Dedifferentiated amniotic fluid mesenchymal stem cell (primary cell): ENCODE measurements at regions not wholly inside any gene's neighbourhood (a gene's known extent, or its start where the extent isn't known, plus 50 kb on each side); places are given as distances from the start of the nearest gene placed in this dataset.

Source experiments
- DNase-seq: peaks from one replicate; pipeline ENCODE4 v3.0.0-alpha.2; 2016; ENCODE audit errors: extremely low spot score

DNA sequence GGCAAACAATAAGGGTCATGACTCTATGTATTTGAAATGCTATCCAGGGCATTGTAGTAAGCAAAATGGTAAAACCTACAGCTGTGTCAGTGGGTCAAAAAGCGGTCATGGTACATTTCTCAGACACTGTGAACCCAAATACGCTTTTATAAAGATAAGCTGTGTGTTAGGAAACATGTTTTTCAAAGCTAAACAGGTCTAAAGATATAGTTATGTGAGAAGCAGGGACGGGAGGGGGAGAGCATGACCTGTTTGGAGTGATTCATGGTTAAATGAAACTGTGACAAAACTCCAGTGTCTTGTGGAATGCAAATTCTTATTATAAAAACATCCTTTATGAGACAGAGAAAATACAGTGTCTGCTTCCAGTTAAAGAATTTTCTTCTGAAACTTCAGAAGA, 205.4 kb upstream of the BMP2 start:
- DNase-seq = peak; percentile 42

DNA sequence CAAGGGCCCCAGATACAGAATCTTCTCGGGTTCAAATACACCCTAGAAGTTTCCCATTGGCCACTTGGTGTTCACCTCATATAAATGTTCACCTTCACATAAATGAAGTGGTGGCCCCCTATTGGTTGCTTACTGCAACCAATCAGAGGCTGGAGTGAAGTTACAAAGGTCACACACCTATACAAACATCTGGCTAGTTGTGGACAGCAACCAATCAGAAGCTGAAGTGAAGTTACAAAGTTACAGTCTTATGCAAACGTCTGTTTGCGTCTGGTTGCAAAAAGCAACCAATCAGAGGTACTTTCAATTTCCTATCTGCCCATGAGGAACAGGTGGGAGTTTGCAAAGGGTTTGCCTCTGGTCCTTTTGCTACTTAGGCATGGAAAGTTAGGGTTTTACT, 206.5 kb upstream of the BMP2 start:
- no peak for DNase-seq

DNA sequence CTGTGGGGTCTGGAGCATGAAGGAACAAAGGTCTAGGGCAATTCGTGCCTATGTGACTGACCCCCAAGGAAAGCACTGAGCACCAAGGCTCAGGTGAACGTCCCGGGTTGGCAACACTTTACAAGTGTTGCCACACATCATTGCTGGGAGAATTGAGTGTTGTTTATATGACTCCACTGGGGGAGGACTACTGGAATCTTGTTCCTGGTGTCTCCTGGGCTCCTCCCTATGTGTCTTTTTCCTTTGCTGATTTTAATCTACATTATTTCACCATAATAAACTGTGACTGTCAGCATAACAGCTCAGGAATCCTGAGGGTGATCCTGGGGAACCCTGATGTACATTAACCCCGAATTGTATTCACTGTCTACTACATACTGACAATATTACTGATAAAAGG, 207.7 kb upstream of the BMP2 start:
- DNase-seq = no peak

DNA sequence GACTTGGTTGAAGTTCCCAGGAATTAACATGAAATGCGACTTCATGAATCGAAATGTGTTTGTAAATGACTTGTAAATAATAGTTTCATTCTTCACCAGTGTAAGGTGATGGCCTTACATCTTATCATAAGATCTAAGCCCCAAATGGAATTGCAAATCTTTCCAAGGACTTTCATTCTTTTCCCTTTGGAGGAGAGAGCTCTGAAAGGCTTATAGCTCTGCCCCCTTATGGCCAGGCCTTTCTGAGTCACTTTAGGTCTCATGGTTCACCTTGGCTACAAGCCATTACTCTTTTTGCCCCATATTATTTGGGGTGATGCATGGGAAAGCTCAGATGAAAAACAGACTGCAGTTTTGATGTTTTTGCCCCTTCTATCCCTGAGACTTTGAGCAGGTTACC, 209.1 kb upstream of the BMP2 start:
- no peak for DNase-seq

DNA sequence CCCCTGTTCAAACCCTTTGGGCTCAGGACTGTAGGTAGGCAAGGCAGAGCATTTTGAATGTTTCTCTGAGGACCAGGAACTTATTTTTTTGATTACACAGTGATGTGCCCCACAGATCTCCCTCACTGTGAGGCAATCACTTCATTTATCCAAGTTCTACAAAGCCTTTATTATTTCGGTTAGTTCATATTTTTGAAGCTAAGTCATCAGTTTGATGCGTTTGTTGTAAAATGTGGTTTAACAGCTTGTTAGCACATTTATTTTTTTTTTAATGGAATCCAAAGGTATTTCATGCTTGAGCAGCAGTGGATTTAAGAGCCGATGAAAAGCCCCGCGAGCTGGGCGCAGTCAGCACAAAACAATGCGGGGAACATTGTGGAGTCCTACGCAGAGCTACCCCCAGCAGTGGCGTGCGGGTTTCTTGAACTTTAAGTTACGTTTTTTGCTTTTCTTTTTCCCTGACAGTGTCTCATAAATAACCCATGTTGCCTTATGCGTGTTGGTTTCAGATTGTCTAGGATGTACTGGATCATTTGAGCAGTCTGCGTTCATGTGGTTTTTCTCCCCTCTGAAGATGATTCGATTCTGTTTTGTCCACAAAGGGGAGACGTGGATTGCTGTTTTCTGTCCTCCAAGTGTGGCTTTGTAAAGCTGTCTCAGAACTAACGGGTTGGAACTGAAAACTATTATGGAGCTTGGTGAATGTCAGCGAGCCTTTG, 233.6 kb upstream of the BMP2 start:
- peak; percentile 52 for DNase-seq

DNA sequence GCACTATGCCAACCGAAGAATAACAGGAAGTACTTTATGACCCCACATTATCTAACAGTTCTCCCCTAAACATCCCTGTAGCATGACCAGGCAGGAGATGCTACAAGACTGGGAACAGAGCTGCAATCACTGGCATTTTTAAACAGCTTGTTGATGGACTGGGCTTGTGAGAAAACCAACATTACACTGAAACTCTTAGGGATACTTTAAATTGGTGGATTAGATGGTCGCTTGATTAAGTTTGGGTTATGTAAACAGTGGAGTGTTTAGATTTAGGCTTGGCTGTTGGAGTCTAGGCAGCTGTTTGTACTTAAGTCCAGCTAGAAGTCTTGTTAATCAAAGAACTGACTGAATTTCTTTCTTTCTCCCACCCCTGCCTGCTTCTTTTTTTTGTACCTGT, 234.1 kb upstream of the BMP2 start:
- DNase-seq = no peak

DNA sequence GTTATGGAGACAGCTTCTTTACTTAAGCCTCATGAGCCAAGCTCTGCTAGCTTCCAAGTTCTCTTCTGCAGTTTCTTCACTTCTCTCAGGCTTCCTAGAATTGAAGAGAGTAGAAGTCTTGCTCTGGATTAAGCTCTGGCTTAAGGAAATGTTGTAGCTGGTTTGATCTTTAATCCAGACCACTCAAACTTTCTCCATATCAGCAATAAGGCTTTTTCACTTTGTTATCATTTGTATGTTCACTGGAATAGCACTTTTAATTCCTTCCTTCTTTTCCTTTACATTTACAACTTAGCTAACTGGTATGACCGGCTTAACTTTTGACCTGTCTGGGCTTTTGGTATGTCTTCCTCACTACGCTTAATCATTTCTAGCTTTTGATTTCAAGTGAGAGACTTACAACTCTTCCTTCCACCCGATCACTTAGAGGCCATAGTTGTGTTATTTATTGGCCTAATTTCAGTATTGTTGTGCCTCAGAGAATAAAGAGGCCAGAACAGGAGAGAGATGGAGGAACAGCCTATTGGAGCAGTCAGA, 236.6 kb upstream of the BMP2 start:
- DNase-seq = no peak

DNA sequence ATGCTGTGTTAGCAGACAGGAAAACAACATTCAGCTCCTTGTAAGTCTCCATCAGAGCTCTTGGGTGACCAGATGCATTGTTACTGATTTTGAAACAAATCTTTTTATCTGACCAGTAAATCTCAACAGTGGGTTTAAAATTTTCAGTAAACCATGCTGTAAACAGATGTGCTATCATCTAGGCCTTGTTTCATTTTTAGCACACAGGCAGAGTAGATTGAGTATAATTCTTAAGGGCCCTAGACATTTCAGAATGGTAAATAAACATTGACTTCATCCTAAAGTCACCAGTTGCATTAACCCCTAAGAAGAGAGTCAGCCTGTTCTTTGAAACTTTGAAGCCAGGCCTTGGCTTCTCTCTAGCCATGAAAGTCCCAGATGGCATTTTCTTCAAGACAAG, 237.2 kb upstream of the BMP2 start:
- DNase-seq = no peak

DNA sequence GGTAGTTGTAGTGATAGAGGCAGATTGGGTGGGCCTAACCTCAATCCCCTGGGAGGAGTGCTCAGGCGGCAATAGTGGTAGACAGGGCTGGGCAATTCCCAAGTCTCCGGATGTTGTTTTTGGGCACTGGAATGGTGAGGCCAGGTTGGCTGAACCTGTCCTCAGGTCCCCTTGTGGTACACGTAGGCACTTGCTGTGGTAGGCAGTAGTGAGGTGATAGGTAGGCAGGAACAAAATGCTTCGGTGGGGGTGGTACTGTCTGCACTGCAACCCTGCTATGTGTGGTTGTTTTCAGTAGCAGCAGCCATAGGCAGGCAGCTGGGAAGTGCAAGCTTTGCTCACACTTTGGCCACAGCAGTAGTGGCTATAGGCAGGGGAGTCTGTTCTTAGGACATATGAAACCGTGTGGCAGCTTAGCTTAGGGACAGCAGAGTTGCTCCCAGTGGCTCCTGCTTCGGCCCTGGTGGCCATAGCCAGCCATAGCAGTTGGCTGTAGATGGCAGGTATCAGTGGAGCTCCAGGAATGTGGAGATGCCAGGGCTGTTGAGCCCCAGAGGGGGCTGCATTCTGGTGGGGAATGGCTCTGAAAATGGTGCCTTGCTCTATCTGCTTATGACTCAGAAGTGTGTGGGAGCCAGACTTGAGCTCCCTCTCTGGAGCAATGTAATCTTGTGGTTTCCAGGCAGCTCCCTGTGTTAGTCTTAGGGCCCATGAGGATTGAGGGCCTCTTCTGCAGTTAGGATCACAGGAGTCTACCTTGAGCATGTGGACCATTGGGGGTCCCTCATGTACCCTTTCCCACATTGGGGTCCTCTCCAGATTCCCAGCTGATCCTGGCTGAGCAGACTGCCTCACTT, 241.8 kb upstream of the BMP2 start:
- no peak for DNase-seq

DNA sequence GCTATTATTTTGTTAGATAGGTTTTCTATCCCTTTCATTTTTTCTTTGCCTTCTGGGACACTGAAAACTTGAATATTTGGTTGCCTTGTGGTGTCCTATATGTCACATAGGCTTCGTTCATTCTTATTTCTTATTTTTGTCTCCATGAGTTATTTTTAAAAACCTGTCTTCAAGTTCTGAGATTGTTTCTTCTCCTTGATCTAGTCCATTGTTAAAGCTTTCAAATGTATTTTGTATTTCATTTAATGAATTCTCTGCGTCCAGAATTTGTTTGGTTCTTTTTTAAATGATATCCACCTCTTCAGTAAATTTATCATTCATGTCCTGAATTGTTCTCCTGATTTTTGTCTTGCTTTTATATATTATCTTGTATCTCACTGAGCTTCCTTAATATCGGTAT, 243.2 kb upstream of the BMP2 start:
- DNase-seq = no peak

DNA sequence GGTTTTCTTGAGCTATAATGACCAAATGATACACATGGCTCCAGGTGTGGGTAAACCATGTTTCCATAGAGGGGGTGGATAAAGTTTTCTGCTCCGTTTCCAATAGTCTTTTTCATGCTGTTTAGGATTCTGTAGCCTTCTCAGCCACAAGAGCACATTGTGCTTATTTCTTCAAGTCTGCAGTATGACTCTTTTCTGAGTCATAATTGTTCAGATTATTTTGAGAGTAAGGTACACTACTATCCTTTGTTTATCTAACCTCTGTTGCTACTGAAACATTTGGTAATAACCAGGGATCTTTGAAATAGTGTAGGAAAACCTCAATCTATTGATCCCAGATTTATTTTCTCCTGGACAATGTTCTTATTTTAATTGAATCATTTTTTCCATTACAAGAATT, 247.9 kb upstream of the BMP2 start:
- DNase-seq = no peak

DNA sequence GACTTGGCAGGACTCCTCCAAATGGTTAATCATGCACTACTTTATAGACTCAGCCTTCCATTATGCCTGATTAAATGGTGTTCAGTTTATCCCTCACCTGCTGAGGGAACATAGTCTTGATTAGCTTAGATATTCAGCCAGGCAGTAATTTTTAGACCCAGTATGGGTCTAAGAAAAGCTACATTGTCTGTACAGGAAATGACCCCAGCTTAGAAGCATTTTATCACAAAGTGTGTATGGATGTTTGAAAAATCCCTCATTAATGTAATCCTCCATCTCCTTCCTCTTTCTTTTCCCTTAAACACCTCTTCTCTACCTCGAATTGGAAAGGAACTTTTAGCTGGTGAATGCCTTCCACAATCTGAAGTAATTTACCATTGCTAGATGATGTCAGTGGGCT, 252.2 kb upstream of the BMP2 start:
- no peak for DNase-seq

DNA sequence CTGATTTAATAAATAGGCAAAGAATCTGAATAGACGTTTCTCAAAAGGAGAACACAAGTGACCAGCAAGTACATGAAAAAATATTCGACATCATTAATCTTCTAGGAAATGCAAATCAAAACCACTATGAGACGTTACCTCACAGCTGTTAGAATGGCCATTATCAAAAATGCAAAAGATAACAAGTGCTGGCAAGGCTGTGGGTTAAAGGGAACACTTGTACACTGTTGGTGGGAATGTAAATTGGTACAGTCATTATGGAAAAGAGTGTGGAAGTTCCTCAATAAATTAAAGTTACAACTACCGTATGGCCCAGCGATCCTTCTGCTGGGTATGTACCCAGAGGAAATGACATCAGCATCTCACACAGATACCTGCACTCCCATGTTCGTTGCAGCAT, 253.9 kb upstream of the BMP2 start:
- DNase-seq = no peak

DNA sequence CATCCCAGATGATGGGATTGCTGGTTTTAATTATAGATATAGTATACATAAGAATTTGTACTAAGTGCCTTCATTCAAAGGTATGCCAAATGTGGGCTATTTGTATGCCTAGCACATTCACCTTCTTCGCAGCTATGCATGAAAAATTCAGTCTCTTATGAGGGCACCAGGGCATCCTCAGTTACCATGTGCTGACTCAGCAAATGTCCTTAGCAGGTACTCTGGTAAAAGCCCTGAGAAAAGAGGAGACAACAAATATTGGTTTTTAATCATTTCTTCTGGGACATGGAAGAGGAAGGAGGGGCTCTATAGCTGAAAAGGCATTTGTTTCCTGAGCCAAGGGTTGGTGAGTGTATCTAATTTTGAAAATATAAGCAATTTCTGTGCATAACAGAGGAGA, 258.1 kb upstream of the BMP2 start:
- DNase-seq = no peak

DNA sequence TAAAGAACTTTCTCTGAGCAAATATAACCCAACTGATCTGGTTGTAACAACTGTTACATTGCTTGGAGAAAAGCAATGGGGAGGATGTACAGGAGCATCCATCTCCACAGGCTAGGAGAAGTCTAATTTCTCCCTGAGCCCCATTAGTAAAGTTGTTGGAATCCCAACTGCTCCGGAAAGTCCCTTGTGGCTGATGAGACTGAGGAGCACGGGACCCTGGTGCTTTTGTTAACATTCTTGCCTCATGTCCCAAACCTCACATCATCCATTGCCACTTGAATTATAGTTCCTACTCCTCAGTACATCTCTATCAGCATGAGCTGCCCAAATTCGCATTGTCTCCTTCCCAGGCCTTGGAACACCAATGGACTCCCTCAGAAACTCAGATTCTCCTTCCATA, 260.6 kb upstream of the BMP2 start:
- DNase-seq = no peak

DNA sequence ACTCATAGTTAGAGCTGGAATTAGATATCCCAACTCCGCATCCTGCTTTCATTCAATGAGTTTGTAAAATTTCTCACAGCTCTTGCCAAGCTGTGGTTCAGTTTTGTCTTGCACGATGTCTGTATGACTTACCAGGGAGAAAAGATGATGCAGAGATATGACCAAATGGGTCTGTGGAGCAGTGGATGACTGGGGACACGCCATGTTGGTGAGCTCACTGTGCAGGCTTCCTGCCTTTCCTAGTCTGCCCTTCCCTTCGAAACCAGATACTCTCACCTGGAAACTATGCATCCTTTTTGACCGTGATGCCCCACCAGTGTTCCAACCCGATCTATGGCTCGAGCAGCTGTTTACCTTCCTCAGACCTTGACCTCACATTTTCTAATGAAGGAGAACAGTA, 262.7 kb upstream of the BMP2 start:
- DNase-seq = no peak

DNA sequence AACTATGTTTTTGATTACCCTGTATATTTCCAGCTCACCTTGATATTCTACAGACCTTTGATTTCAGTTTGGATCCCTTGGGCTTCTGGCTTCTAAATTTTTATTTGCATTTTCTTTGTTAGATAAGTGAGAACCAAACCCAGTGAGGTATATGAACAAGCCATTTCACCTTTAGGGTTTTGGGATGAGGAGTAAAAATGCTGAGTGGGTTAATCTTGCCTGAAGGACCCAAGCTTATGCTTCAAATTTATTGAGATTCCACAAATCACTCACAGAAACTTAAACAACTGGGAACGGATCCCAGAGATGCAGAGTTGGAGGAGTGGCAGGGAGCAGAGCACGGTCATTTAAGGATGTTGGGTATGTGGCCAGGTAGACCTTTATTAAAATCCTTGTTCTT, 263.3 kb upstream of the BMP2 start:
- DNase-seq = no peak

DNA sequence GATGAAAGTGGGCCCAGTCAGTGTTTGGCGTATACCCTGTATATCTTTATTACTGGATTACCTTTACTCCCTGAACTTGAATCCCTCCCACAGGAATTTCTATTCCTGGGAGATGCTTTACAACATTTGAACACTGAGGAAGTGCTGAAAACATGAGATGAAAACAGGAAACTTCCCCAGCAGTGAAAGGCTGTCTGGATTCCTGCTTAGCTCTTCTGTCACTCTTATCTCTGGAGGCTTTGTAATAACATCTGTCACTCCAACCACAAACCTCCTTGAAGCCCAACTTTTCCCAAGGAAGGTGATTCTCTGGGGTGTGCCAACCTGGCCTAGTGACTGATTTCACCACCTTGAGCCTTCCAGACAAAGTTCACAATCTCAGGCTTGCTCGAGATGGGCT, 264.5 kb upstream of the BMP2 start:
- DNase-seq = no peak

DNA sequence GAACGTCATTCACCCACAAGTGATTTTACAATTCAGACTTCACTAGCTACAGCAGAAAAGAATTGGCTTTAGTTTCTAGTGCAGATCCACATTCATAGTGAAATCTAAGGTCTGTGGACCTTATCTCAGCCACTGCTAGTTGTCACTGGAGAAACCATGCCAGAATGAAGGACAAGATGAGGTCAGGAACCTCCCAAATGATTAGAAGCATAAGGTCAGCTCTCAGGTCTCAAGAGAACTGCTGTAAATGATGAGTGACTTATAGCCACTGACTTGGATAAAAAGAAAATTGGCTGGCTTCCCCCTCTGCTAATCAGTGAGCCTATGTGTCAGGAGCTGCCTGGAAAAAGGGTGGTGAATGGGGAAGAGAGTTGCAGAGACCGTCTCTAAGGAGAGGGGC, 265.3 kb upstream of the BMP2 start:
- no peak for DNase-seq

DNA sequence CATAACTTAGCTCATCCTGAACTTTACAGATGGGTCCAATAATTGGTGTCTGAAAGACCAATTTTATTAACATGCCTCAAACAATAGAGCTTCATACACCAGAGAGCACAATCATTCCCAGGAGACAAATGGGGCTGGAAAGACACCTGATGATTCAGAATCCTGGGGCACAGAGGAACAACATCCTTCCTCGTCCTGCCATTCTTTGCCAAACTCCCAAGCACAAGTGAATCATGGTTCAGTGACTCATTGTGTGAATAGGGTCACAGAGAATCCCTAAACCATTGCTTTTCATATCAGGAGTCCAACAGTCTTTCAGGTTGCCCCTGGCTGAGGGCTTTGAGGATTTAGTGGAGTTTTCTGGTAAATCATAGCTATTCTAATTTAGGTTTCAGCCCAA, 266.4 kb upstream of the BMP2 start:
- DNase-seq = no peak

DNA sequence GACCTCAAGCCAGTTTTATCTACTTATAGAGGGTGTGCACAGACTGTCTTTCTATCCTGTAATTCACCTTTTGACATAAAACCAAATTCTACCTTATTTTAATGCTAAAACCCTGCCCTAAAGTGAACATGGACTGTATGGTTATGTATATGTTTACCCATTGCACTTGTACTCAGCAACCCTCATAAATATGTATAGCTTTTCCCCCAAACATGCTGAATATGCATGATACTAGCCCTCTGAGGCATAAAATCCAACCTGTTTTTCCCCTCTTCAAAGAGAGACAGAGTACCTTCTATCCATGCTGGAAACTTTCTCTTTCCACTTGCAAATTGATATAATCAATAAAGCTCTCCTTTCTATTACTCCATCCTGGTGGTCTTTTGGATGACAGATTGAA, 267.9 kb upstream of the BMP2 start:
- no peak for DNase-seq

DNA sequence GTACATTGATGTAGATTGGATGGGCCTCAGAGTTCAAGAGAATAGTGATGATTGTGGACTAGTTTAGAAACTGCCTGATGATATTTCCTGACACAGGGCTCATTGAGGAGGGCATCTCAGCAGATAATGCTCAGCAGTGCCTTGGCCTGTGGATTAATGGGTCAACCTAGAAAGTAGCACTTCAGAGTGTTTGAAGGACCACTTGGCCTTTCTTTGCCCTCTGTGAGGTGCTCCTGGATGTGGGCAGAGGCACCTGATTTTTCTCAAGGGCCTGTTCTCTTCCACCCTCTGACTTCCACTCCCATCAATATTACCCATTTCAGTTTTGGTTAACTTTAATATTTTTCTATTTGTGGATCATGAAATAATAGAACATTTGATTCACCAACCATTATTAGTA, 270.6 kb upstream of the BMP2 start:
- DNase-seq = no peak

DNA sequence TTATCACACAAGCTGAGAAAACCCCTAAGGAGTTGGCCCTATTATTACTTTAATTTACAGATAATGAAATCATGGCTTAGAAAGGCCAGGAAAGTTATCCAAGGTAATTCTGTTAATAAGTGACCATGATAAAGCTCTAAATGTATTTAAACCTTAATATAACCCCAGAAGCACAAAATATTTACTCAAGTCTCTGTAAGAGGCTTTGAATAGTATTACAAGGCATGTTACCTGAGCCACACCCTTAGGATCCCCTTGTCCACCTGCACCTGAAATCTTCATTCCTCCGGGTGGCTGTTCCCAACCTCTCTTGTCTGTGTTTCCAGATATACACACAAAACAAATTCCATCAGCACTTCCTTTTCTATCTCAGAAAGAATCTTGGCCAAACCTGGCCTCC, 271.6 kb upstream of the BMP2 start:
- no peak for DNase-seq
